ENCODE measurements at regions not wholly inside any gene's neighbourhood (a gene's known extent, or its start where the extent isn't known, plus 50 kb on each side); places are given as distances from the start of the nearest gene placed in this dataset.

DNA sequence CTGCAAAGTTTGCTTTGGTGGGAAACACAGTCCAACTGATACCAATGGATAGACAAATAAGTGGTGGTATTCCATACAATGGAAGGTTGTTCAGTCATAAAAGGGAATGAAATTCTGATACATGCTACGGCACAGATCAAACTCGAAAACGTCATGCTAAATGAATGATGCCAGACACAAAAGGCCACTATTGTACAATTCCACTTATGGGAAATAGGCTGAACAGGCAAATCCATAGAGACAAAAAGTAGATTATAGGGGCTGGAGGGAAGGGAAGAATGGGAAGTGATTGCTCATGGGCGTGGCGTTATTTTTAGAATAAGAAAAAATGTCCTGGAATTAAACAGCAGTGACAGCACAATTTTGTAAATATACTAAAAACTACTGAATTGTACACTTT, 66.0 kb upstream of the FOXK1 start:
- DNase-seq: no peak

DNA sequence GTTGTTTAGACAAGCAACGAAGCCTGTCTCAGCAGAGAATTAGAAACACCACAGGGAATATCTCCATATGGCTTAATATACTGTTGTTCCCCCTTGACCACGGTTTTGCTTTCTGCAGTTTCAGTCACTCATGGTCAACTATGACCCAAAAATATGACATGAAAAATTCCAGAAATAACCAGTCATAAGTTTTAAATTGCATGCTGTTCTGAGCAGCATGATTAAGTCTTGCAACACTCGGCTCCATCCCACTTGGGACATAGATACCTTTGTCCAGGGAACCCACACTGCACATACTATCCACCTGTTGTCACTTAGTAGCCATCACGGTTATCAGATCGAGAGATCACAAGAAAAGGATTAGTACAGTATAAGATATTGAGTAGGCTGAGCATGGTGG, 60.7 kb upstream of the FOXK1 start:
- no peak for DNase-seq

DNA sequence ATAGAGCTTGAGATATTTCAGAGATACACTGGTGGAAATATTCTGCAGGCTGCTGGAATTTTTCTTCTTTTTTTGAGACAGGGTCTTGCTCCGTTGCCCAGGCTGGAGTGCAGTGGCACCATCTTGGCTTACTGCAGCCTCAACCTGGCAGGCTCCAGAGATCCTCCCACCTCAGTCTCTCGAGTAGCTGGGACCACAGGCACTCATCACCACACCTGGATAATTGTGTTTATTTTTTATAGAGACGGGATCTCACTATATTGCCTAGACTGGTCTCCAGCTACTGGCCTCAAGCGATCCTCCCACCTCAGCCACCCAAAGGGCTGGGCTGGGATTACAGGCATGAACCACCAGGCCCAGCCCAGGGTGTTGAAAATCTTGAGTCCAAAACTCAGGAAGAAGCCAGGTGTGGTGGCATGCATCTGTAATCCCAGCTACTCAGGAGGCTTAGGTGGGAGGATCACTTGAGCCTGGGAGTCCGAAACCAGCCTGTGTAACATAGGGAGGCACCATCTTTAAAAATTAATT, 55.7 kb upstream of the FOXK1 start:
- no peak for DNase-seq

- no peak for DNase-seq
Observed at GRCh38 chr7:4629287-4629895, 52.7 kb upstream of the FOXK1 start.

- DNase-seq: no peak
Observed at GRCh38 chr7:4631380-4632179, 50.5 kb upstream of the FOXK1 start.

Measured in activated CD4-positive, alpha-beta T cell treated with anti-CD3 and anti-CD28 coated beads, Interleukin-2, amount 50 U/mL, for 1 hour (primary cell).